GM23338 (cell line): ENCODE measurements at regions not wholly inside any gene's neighbourhood (a gene's known extent, or its start where the extent isn't known, plus 50 kb on each side); places are given as distances from the start of the nearest gene placed in this dataset.

Source experiments
- ATAC-seq: fragments of 200-7000 bp; cut with Tn5 transposase; 3 replicates; pipeline ENCODE4 v1.9.1; 2020
- DNase-seq: peaks from one replicate; pipeline ENCODE4 v3.0.0-alpha.2; 2015; ENCODE audit warnings: low spot score
- H2AFZ ChIP-seq: fragments of 200-600 bp; sonication (generic); 2 replicates; pipeline ENCODE4 v1.8.0; 2016; ENCODE audit warnings: antibody characterized with exemption, mild to moderate bottlenecking, moderate library complexity
- H3F3A ChIP-seq: fragments of 200-600 bp; sonication (generic); replicated peaks from 2 replicates; pipeline ENCODE4 v1.8.0; 2017; ENCODE audit warnings: antibody characterized with exemption, mixed run types, low read depth
- H3K27ac ChIP-seq: fragments of 200-600 bp; sonication (generic); 2 replicates; pipeline ENCODE4 v1.6.1; 2016; ENCODE audit warnings: low read depth
- H3K27me3 ChIP-seq: fragments of 200-600 bp; sonication (generic); 2 replicates; pipeline ENCODE4 v1.8.0; 2016; ENCODE audit warnings: mild to moderate bottlenecking, mixed run types, moderate library complexity; ENCODE audit not compliant: insufficient read depth
- H3K36me3 ChIP-seq: fragments of 200-600 bp; sonication (generic); 2 replicates; pipeline ENCODE4 v1.8.0; 2016; ENCODE audit warnings: mild to moderate bottlenecking; ENCODE audit not compliant: insufficient read depth
- H3K4me1 ChIP-seq: fragments of 200-600 bp; sonication (generic); 2 replicates; pipeline ENCODE4 v1.8.0; 2016; ENCODE audit warnings: mild to moderate bottlenecking, moderate library complexity; ENCODE audit not compliant: insufficient read depth
- H3K4me2 ChIP-seq: fragments of 200-600 bp; sonication (generic); 2 replicates; pipeline ENCODE4 v1.7.1; 2017; ENCODE audit warnings: mixed run types
- H3K4me3 ChIP-seq: fragments of 200-600 bp; sonication (generic); 2 replicates; pipeline ENCODE4 v1.6.1; 2016; ENCODE audit warnings: mixed run types
- H3K79me2 ChIP-seq: fragments of 200-600 bp; sonication (generic); replicated peaks from 2 replicates; pipeline ENCODE4 v1.8.0; 2017; ENCODE audit warnings: mild to moderate bottlenecking; ENCODE audit not compliant: insufficient read depth
- H3K9me2 ChIP-seq: fragments of 200-600 bp; sonication (generic); 2 replicates; pipeline ENCODE4 v1.8.0; 2017; ENCODE audit not compliant: insufficient read depth
- H4K20me1 ChIP-seq: fragments of 200-600 bp; sonication (generic); replicated peaks from 2 replicates; pipeline ENCODE4 v1.8.0; 2017; ENCODE audit warnings: mild to moderate bottlenecking; ENCODE audit not compliant: insufficient read depth
- H3K27ac Mint-ChIP-seq: 2 replicates; pipeline ENCODE4 v1.8.0; 2020; ENCODE audit warnings: inconsistent platforms, mild to moderate bottlenecking, moderate library complexity, mixed read lengths
- H3K27me3 Mint-ChIP-seq: 3 replicates; pipeline ENCODE4 v1.8.0; 2022; ENCODE audit warnings: low read depth, mild to moderate bottlenecking, moderate library complexity, mixed read lengths, inconsistent platforms; ENCODE audit not compliant: insufficient read depth, poor library complexity
- H3K36me3 Mint-ChIP-seq: 3 replicates; pipeline ENCODE4 v1.8.0; 2021; ENCODE audit warnings: low read depth, mild to moderate bottlenecking, inconsistent platforms, moderate library complexity, mixed read lengths
- H3K4me1 Mint-ChIP-seq: 3 replicates; pipeline ENCODE4 v1.8.0; 2020; ENCODE audit warnings: mild to moderate bottlenecking, inconsistent platforms, mixed read lengths
- H3K4me3 Mint-ChIP-seq: 3 replicates; pipeline ENCODE4 v1.8.0; 2021; ENCODE audit warnings: moderate library complexity, mild to moderate bottlenecking, inconsistent platforms, mixed read lengths
- H3K9me3 Mint-ChIP-seq: 3 replicates; pipeline ENCODE4 v1.8.0; 2020; ENCODE audit warnings: moderate library complexity, mild to moderate bottlenecking, inconsistent platforms, mixed read lengths
- ETS1 ChIP-seq: IDR thresholded peaks from 2 replicates; pipeline ENCODE4 v1.6.1; 2016; ENCODE audit warnings: antibody characterized with exemption
- EZH2 ChIP-seq: fragments of 200-600 bp; sonication (generic); IDR thresholded peaks from one replicate; pipeline ENCODE4 v1.8.0; 2017; ENCODE audit warnings: antibody characterized with exemption, mild to moderate bottlenecking, low read depth; ENCODE audit not compliant: unreplicated experiment
- EZH2phosphoT487 ChIP-seq: fragments of 200-600 bp; sonication (generic); IDR thresholded peaks from one replicate; pipeline ENCODE4 v1.8.1; 2018; ENCODE audit warnings: antibody characterized with exemption; ENCODE audit not compliant: unreplicated experiment
- JUNB ChIP-seq: IDR thresholded peaks from one replicate; pipeline ENCODE4 v1.6.1; 2016; ENCODE audit warnings: antibody characterized with exemption; ENCODE audit not compliant: unreplicated experiment
- NANOG ChIP-seq: IDR thresholded peaks from 2 replicates; pipeline ENCODE4 v1.6.1; 2016; ENCODE audit warnings: antibody characterized with exemption, borderline replicate concordance
- POLR2AphosphoS5 ChIP-seq: IDR thresholded peaks from 2 replicates; pipeline ENCODE4 v1.6.1; 2016; ENCODE audit warnings: antibody characterized with exemption, low read depth
- ZNF114 ChIP-seq: fragments of 250-450 bp; sonication (Bioruptor Pico); IDR thresholded peaks from 2 replicates; pipeline ENCODE4 v1.5.0; 2020; ENCODE audit warnings: mild to moderate bottlenecking, moderate library complexity
- ZNF331 ChIP-seq: fragments of 250-450 bp; sonication (Bioruptor Pico); IDR thresholded peaks from 2 replicates; pipeline ENCODE4 v1.5.0; 2020; ENCODE audit warnings: low read depth, mild to moderate bottlenecking, moderate library complexity
- TF ChIP-seq, protein P1 (sequence below), 2 experiments: fragments of 200-600 bp in 1 of 2; sonication (generic) in 1 of 2; conservative IDR thresholded peaks; 2 replicates each; pipeline versions ENCODE4 v1.5.1 to v1.6.1; 2016 to 2017; ENCODE audit warnings: antibody characterized with exemption in 2 of 2, low read depth in 2 of 2, mild to moderate bottlenecking in 2 of 2, moderate library complexity in 1 of 2
- TF ChIP-seq, protein P2 (sequence below): IDR thresholded peaks from one replicate; pipeline ENCODE4 v1.6.1; 2018; ENCODE audit warnings: antibody characterized with exemption; ENCODE audit not compliant: unreplicated experiment

DNA sequence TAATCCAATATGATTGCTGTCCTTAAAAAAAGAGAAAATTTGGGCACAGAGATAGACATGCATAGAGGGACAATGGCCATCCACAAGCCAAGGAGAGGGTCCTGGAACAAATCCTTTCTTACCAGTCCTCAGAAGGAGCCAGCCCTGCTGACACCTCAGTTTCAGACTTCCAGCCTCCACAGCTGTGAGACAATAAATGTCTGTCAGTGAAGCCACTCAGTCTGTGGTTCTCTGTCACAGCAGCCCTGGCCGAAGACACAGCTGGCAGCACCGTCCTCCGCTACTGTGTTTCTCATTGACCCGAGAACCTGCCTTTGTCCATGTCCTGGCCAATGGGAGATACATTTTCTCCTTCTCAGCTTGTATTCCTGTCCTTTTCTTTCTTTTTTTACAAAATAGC, 207.9 kb downstream of the TM9SF2 start:
- no peaks in the 10 kb centered on the region for H3K79me2 ChIP-seq
- peak; percentile 31; the same call in 1 of the 3 replicates for ATAC-seq
- no peak overlapping the region for H3K27ac ChIP-seq
- no peak overlapping the region for H2AFZ ChIP-seq
- H4K20me1 ChIP-seq = no peaks in the 10 kb centered on the region
- no peak for DNase-seq
- Mint-ChIP-seq H3K9me3 (no peaks in the 10 kb centered on the region; the same call in 2 of the 3 replicates), H3K4me1 (peaks cover 33% of the 10 kb centered on the region), H3K36me3 (no peaks in the 10 kb centered on the region), H3K27ac (peak overlapping the region; percentile 67), H3K4me3 (no peak overlapping the region), H3K27me3 (peaks cover 9% of the 10 kb centered on the region)
- peaks cover 30% of the 10 kb centered on the region for H3K4me1 ChIP-seq
- H3F3A ChIP-seq = 0 out of 2 replicates have a peak, but pooled peaks cover 3% of the 10 kb centered on the region
- H3K4me2 ChIP-seq = no peak overlapping the region
- H3K9me2 ChIP-seq = no peaks in the 10 kb centered on the region
- no peak overlapping the region for H3K4me3 ChIP-seq
- H3K36me3 ChIP-seq = no peaks in the 10 kb centered on the region
- H3K27me3 ChIP-seq = no peaks in the 10 kb centered on the region
- no peak for TF ChIP-seq ZNF114 (CRISPR knock-in tag)
- no peak for TF ChIP-seq ZNF331 (CRISPR knock-in tag)
- TF ChIP-seq, protein P1, sequence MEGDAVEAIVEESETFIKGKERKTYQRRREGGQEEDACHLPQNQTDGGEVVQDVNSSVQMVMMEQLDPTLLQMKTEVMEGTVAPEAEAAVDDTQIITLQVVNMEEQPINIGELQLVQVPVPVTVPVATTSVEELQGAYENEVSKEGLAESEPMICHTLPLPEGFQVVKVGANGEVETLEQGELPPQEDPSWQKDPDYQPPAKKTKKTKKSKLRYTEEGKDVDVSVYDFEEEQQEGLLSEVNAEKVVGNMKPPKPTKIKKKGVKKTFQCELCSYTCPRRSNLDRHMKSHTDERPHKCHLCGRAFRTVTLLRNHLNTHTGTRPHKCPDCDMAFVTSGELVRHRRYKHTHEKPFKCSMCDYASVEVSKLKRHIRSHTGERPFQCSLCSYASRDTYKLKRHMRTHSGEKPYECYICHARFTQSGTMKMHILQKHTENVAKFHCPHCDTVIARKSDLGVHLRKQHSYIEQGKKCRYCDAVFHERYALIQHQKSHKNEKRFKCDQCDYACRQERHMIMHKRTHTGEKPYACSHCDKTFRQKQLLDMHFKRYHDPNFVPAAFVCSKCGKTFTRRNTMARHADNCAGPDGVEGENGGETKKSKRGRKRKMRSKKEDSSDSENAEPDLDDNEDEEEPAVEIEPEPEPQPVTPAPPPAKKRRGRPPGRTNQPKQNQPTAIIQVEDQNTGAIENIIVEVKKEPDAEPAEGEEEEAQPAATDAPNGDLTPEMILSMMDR (conservative IDR thresholded peaks at IDR 0.05; ENCODE audit: low read depth in 2 of 2) = no peak
- no peak for TF ChIP-seq EZH2phosphoT487
- TF ChIP-seq, protein P2, sequence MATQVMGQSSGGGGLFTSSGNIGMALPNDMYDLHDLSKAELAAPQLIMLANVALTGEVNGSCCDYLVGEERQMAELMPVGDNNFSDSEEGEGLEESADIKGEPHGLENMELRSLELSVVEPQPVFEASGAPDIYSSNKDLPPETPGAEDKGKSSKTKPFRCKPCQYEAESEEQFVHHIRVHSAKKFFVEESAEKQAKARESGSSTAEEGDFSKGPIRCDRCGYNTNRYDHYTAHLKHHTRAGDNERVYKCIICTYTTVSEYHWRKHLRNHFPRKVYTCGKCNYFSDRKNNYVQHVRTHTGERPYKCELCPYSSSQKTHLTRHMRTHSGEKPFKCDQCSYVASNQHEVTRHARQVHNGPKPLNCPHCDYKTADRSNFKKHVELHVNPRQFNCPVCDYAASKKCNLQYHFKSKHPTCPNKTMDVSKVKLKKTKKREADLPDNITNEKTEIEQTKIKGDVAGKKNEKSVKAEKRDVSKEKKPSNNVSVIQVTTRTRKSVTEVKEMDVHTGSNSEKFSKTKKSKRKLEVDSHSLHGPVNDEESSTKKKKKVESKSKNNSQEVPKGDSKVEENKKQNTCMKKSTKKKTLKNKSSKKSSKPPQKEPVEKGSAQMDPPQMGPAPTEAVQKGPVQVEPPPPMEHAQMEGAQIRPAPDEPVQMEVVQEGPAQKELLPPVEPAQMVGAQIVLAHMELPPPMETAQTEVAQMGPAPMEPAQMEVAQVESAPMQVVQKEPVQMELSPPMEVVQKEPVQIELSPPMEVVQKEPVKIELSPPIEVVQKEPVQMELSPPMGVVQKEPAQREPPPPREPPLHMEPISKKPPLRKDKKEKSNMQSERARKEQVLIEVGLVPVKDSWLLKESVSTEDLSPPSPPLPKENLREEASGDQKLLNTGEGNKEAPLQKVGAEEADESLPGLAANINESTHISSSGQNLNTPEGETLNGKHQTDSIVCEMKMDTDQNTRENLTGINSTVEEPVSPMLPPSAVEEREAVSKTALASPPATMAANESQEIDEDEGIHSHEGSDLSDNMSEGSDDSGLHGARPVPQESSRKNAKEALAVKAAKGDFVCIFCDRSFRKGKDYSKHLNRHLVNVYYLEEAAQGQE = no peak
- no peak for TF ChIP-seq EZH2
- no peak for TF ChIP-seq NANOG
- no peak for TF ChIP-seq ETS1
- TF ChIP-seq JUNB = no peak
- TF ChIP-seq POLR2AphosphoS5 = no peak

DNA sequence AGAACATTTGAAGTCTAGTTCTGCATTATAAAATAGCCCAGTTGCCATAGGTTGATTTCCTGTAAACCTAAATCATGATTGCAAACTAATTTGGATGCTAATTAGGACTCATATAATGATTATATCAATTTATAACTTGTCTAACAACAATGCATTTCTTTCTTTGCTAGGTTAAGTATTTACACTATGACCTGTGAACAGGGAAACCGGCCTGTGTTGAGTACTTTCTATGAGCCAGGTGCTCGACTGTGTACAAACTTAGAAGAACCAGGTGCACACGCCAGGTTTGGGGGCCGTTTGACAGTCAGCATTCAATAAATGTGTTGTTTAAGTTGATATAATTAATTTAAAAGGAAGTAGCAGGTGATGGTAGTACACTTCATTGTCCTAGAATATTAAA, 203.1 kb downstream of the TM9SF2 start:
- H4K20me1 ChIP-seq = no peaks in the 10 kb centered on the region
- no peak overlapping the region for H2AFZ ChIP-seq
- no peaks in the 10 kb centered on the region for H3K79me2 ChIP-seq
- H3K27ac ChIP-seq = peak overlapping the region; percentile 70
- Mint-ChIP-seq H3K27me3 (peaks cover 14% of the 10 kb centered on the region), H3K9me3 (no peaks in the 10 kb centered on the region; the same call in 2 of the 3 replicates), H3K4me1 (peaks cover 51% of the 10 kb centered on the region), H3K27ac (peak overlapping the region; percentile 94), H3K4me3 (peak overlapping the region; percentile 29; the same call in 2 of the 3 replicates), H3K36me3 (no peaks in the 10 kb centered on the region)
- ATAC-seq = peak; percentile 9; the same call in 2 of the 3 replicates
- H3K4me3 ChIP-seq = no peak overlapping the region
- DNase-seq = no peak
- H3K4me1 ChIP-seq = peaks cover 38% of the 10 kb centered on the region
- peak overlapping the region; percentile 1; the same call in 1 of the 2 replicates for H3K4me2 ChIP-seq
- no peaks in the 10 kb centered on the region for H3K9me2 ChIP-seq
- H3K27me3 ChIP-seq = no peaks in the 10 kb centered on the region
- no peaks in the 10 kb centered on the region; the same call in 1 of the 2 replicates for H3F3A ChIP-seq
- no peaks in the 10 kb centered on the region for H3K36me3 ChIP-seq
- TF ChIP-seq, protein P2 = no peak
- TF ChIP-seq POLR2AphosphoS5 = no peak
